B cell (primary cell): ENCODE measurements at regions not wholly inside any gene's neighbourhood (a gene's known extent, or its start where the extent isn't known, plus 50 kb on each side); places are given as distances from the start of the nearest gene placed in this dataset.

ENCODE experiments used
- ATAC-seq: fragments of 200-7000 bp; cut with Tn5 transposase; one replicate; pipeline ENCODE4 v1.10.0; 2021; ENCODE audit warnings: low read depth, mild to moderate bottlenecking, moderate number of reproducible peaks, moderate library complexity
- CTCF ChIA-PET: fragments of 350-600 bp; sonication (Branson Sonifier 250); formaldehyde crosslinking; loops from one replicate; lab custom pipeline; 2021; ENCODE audit warnings: antibody characterized with exemption, inconsistent platforms; lab: Charles Lee
- POLR2A ChIA-PET: fragments of 350-600 bp; sonication (Branson Sonifier 250); formaldehyde crosslinking; loops from one replicate; lab custom pipeline; 2021; ENCODE audit warnings: antibody characterized with exemption; lab: Charles Lee
- DNase-seq: peaks from one replicate; pipeline ENCODE4 v3.0.0; 2013
- H2AFZ ChIP-seq: 2 replicates; pipeline ENCODE4 v1.6.1; 2012; ENCODE audit warnings: mild to moderate bottlenecking, low read depth, low read length; ENCODE audit not compliant: insufficient read depth, poor library complexity, severe bottlenecking
- H3K27ac ChIP-seq, 2 donors: 1 replicate in 1 of 2; 2 replicates in 1 of 2; pipeline ENCODE4 v1.5.1; 2012 to 2013; ENCODE audit warnings: low read length in 2 of 2, mild to moderate bottlenecking in 2 of 2, moderate library complexity in 1 of 2
- H3K27me3 ChIP-seq, 4 experiments: fragments of 200-600 bp in 1 of 4; sonication (generic) in 1 of 4; replicated peaks in 1 of 4; 1 replicate in 2 of 4; 2 replicates in 2 of 4; pipeline versions ENCODE4 v1.6.1 to v1.7.0; 2013 to 2016; ENCODE audit warnings: low read length in 3 of 4, mild to moderate bottlenecking in 2 of 4, mixed read lengths in 1 of 4, moderate library complexity in 1 of 4; ENCODE audit not compliant: insufficient read depth in 4 of 4, control insufficient read depth in 3 of 4; ENCODE audit errors: control extremely low read depth in 1 of 4
- H3K36me3 ChIP-seq, 2 experiments: replicated peaks in 1 of 2; 1 replicate in 1 of 2; 2 replicates in 1 of 2; pipeline versions ENCODE4 v1.6.1 to v1.7.1; 2013; ENCODE audit warnings: low read length in 1 of 2; ENCODE audit not compliant: insufficient read depth in 2 of 2, control insufficient read depth in 1 of 2; ENCODE audit errors: control extremely low read depth in 1 of 2, extremely low read depth in 1 of 2
- H3K4me1 ChIP-seq, 2 donors: fragments of 200-600 bp in 1 of 2; sonication (generic) in 1 of 2; 1 replicate in 1 of 2; 2 replicates in 1 of 2; pipeline versions ENCODE4 v1.5.1 to v1.6.1; 2013 to 2017; ENCODE audit warnings: low read length in 2 of 2; ENCODE audit not compliant: control insufficient read depth in 2 of 2, insufficient read depth in 2 of 2
- H3K4me2 ChIP-seq: replicated peaks from 2 replicates; pipeline ENCODE3; 2012; ENCODE audit warnings: mild to moderate bottlenecking, low read depth, low read length; ENCODE audit not compliant: poor library complexity, severe bottlenecking
- H3K4me3 ChIP-seq, 5 experiments: fragments of 200-600 bp in 1 of 5; sonication (generic) in 1 of 5; 1 replicate in 3 of 5; 2 replicates in 2 of 5; pipeline versions ENCODE4 v1.5.1 to v1.7.0; 2011 to 2016; ENCODE audit warnings: low read length in 4 of 5, mild to moderate bottlenecking in 4 of 5, low read depth in 2 of 5, control low read depth in 1 of 5, moderate library complexity in 1 of 5; ENCODE audit not compliant: insufficient read depth in 1 of 5; ENCODE audit errors: control extremely low read depth in 1 of 5, extremely low read depth in 1 of 5
- H3K79me2 ChIP-seq: fragments of 200-600 bp; sonication (generic); one replicate; pipeline ENCODE4 v1.6.0; 2016; ENCODE audit warnings: low read length; ENCODE audit not compliant: control insufficient read depth, insufficient read depth
- H3K9ac ChIP-seq: fragments of 200-600 bp; sonication (generic); 2 replicates; pipeline ENCODE4 v1.6.1; 2017; ENCODE audit warnings: mild to moderate bottlenecking, low read length, moderate library complexity
- H3K9me3 ChIP-seq, 3 donors: one replicate each; pipeline versions ENCODE4 v1.6.1 to v1.7.1; 2013; ENCODE audit warnings: low read length in 2 of 3; ENCODE audit not compliant: control insufficient read depth in 2 of 3, insufficient read depth in 1 of 3; ENCODE audit errors: control extremely low read depth in 1 of 3
- H4K20me1 ChIP-seq: 2 replicates; pipeline ENCODE4 v1.6.0; 2012; ENCODE audit warnings: mild to moderate bottlenecking, low read length; ENCODE audit not compliant: insufficient read depth, control insufficient read depth, poor library complexity, severe bottlenecking
- H3K27ac Mint-ChIP-seq: one replicate; pipeline ENCODE4 v1.8.0; 2021; ENCODE audit warnings: mixed read lengths
- H3K27me3 Mint-ChIP-seq: one replicate; pipeline ENCODE4 v1.8.0; 2021; ENCODE audit warnings: mixed read lengths
- H3K4me1 Mint-ChIP-seq: one replicate; pipeline ENCODE4 v1.8.0; 2021; ENCODE audit warnings: mixed read lengths
- H3K4me3 Mint-ChIP-seq: one replicate; pipeline ENCODE4 v1.8.0; 2021; ENCODE audit warnings: mixed read lengths
- H3K9me3 Mint-ChIP-seq: one replicate; pipeline ENCODE4 v1.8.0; 2022; ENCODE audit warnings: mixed read lengths; ENCODE audit not compliant: insufficient read depth
- EZH2 ChIP-seq: IDR thresholded peaks from 2 replicates; pipeline ENCODE4 v1.6.1; 2012; ENCODE audit warnings: borderline replicate concordance, low read depth, mild to moderate bottlenecking, moderate library complexity, low read length; ENCODE audit not compliant: insufficient read depth, poor library complexity, severe bottlenecking
- WGBS: methylation state at CpG from one replicate; pipeline ENCODE4 v1.1.5; 2013; ENCODE audit warnings: missing lambda C conversion rate; ENCODE audit not compliant: insufficient coverage; 5-methylcytosine and 5-hydroxymethylcytosine counted together
- intact Hi-C: fragments of 100-400 bp; cut with micrococcal nuclease; formaldehyde crosslinking; loops from one replicate; pipeline ENCODE4 v1.10.0; 2022
- TF ChIP-seq, protein P1 (sequence below): fragments of 200-600 bp; IDR thresholded peaks from one replicate; pipeline ENCODE4 v1.8.0; 2022; ENCODE audit warnings: antibody characterized with exemption, mild to moderate bottlenecking

- ATAC-seq (no peak), DNase-seq (no peak)
- Histone ChIP-seq H3K9ac (no peak overlapping the region), H4K20me1 (no peaks in the 10 kb centered on the region), H3K36me3 (no peaks in the 10 kb centered on the region), H3K4me1 (no peaks in the 10 kb centered on the region), H2AFZ (no peak overlapping the region), H3K4me3 (no peak overlapping the region), H3K9me3 (no peaks in the 10 kb centered on the region), H3K27me3 (no peaks in the 10 kb centered on the region), H3K27ac (no peak overlapping the region), H3K79me2 (no peaks in the 10 kb centered on the region), H3K4me2 (no peak overlapping the region)
- intact Hi-C loops = no loop called here
- POLR2A ChIA-PET = no interaction called here
- Mint-ChIP-seq H3K27ac (no peak overlapping the region), H3K27me3 (no peaks in the 10 kb centered on the region), H3K4me3 (no peak overlapping the region), H3K4me1 (no peaks in the 10 kb centered on the region), H3K9me3 (peaks cover 6% of the 10 kb centered on the region)
- TF ChIP-seq, protein P1, sequence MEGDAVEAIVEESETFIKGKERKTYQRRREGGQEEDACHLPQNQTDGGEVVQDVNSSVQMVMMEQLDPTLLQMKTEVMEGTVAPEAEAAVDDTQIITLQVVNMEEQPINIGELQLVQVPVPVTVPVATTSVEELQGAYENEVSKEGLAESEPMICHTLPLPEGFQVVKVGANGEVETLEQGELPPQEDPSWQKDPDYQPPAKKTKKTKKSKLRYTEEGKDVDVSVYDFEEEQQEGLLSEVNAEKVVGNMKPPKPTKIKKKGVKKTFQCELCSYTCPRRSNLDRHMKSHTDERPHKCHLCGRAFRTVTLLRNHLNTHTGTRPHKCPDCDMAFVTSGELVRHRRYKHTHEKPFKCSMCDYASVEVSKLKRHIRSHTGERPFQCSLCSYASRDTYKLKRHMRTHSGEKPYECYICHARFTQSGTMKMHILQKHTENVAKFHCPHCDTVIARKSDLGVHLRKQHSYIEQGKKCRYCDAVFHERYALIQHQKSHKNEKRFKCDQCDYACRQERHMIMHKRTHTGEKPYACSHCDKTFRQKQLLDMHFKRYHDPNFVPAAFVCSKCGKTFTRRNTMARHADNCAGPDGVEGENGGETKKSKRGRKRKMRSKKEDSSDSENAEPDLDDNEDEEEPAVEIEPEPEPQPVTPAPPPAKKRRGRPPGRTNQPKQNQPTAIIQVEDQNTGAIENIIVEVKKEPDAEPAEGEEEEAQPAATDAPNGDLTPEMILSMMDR = no peak
- TF ChIP-seq EZH2 = no peak
- WGBS = 64% methylated on average over 3 of the region's 4 CpGs
- CTCF ChIA-PET = no interaction called here
Measured at GRCh38 chr9:29289365-29289764, 1716.1 kb upstream of the C9orf72 start.

DNA sequence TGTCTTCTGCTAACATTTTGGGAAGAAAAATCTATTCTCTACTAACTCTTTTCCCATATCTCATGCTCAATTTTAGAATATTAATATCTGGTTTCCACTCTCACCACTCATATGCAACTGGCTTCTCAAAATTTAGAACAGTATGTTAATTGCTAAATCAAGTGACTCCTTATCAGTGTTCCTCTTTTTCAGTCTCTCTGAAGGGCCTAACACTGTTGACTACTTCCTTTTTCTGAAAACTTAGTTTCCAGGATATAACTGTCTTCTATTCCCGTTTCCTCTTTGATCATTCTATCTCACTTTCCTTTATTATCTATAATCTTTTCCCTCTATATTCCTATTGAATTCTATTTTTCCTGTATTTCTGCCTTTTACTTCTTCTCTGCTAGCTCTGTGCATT is 1717.2 kb upstream of the C9orf72 start:
- no peak overlapping the region for H2AFZ ChIP-seq

More for the DNA sequence above, 1717.2 kb upstream of the C9orf72 start:
- no peaks in the 10 kb centered on the region for H3K79me2 ChIP-seq
- 0% methylated on average over 1 of the region's 1 CpG for WGBS
- peaks cover 0 to 3% (median 0%) of the 10 kb centered on the region in 3 donors for H3K9me3 ChIP-seq
- no peak for TF ChIP-seq EZH2
- ChIA-PET CTCF (no interaction called here), POLR2A (no interaction called here)
- no peaks in the 10 kb centered on the region for H3K27me3 ChIP-seq
- ATAC-seq (no peak), DNase-seq (no peak)
- H3K9ac ChIP-seq = no peak overlapping the region
- intact Hi-C loops = no loop called here
- H3K9me3 Mint-ChIP-seq = peaks cover 7% of the 10 kb centered on the region
- no peak overlapping the region for H3K27ac Mint-ChIP-seq
- H3K4me1 Mint-ChIP-seq = no peaks in the 10 kb centered on the region
- H3K4me3 ChIP-seq = no peak overlapping the region
- no peaks in the 10 kb centered on the region for H3K36me3 ChIP-seq
- H4K20me1 ChIP-seq = no peaks in the 10 kb centered on the region
- no peak overlapping the region for H3K27ac ChIP-seq
- H3K4me1 ChIP-seq = no peaks in the 10 kb centered on the region
- H3K4me2 ChIP-seq = no peak overlapping the region
- no peak overlapping the region for H3K4me3 Mint-ChIP-seq
- no peaks in the 10 kb centered on the region for H3K27me3 Mint-ChIP-seq
